ENCODE measurements at regions not wholly inside any gene's neighbourhood (a gene's known extent, or its start where the extent isn't known, plus 50 kb on each side); places are given as distances from the start of the nearest gene placed in this dataset.

- Histone ChIP-seq H3K36me3 (replicated peaks; ENCODE audit: low read depth, low read length) (no peaks in the 10 kb centered on the region), H3K9ac (ENCODE audit: low read length) (no peak overlapping the region), H3K79me2 (ENCODE audit: low read length) (no peaks in the 10 kb centered on the region), H3K9me3 (ENCODE audit: insufficient read depth, low read length) (no peaks in the 10 kb centered on the region), H2AFZ (ENCODE audit: low read depth, low read length) (no peak overlapping the region), H3K27me3 (ENCODE audit: low read depth, low read length) (peaks cover 32% of the 10 kb centered on the region; the same call in 1 of the 2 replicates), H3K4me3 (ENCODE audit: low read length) (no peak overlapping the region), H3K4me1 (ENCODE audit: low read length) (peaks cover 35% of the 10 kb centered on the region), H3K4me2 (ENCODE audit: low read length) (peak overlapping the region; percentile 85), H4K20me1 (ENCODE audit: insufficient read depth, low read length) (0 out of 2 replicates have a peak, but pooled peaks cover 3% of the 10 kb centered on the region), H3K27ac (ENCODE audit: low read length) (no peak overlapping the region)
- TF ChIP-seq CTCF (IDR thresholded peaks at IDR 0.05; ENCODE audit: low read depth, low read length) (no peak), EZH2phosphoT487 (IDR thresholded peaks at IDR 0.05; ENCODE audit: low read depth) (no peak)
These were observed 129.1 kb upstream of the LGALSL start for GRCh38 chr2:64324746-64325410.

DNA sequence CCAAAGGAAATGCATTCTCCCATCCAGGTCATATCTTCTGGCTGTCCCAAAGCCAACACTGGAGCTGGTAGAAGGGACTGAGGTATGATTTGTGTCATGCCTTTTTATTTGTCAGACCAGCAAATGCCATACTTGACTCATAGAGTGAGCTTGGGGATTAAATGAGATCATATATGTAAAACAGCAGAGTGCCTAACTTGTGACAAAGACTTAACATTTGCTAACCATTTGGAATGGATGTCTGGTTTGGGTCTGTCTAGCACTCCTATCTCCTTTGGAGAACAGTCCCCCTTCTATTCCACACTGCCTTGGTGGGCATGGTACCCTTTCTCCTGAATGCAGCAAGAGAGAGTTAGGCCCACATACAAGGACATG lies 128.5 kb upstream of the LGALSL start:
- Histone ChIP-seq H3K9me3 (ENCODE audit: insufficient read depth, low read length) (no peaks in the 10 kb centered on the region), H3K9ac (ENCODE audit: low read length) (0 out of 2 replicates have a peak overlapping the region, but pooled peaks have one; percentile 21), H2AFZ (ENCODE audit: low read depth, low read length) (no peak overlapping the region), H3K4me2 (ENCODE audit: low read length) (peak overlapping the region; percentile 85), H4K20me1 (ENCODE audit: insufficient read depth, low read length) (0 out of 2 replicates have a peak, but pooled peaks cover 3% of the 10 kb centered on the region), H3K27ac (ENCODE audit: low read length) (peak overlapping the region; percentile 53), H3K79me2 (ENCODE audit: low read length) (no peaks in the 10 kb centered on the region), H3K27me3 (ENCODE audit: low read depth, low read length) (peaks cover 37% of the 10 kb centered on the region; the same call in 1 of the 2 replicates), H3K36me3 (replicated peaks; ENCODE audit: low read depth, low read length) (no peaks in the 10 kb centered on the region), H3K4me3 (ENCODE audit: low read length) (peak overlapping the region; percentile 50), H3K4me1 (ENCODE audit: low read length) (peaks cover 35% of the 10 kb centered on the region)
- TF ChIP-seq CTCF (IDR thresholded peaks at IDR 0.05; ENCODE audit: low read depth, low read length) (no peak), EZH2phosphoT487 (IDR thresholded peaks at IDR 0.05; ENCODE audit: low read depth) (no peak)

GRCh38 chr2:64325852-64326577 lies 127.9 kb upstream of the LGALSL start:
- peaks cover 35% of the 10 kb centered on the region for H3K4me1 ChIP-seq (ENCODE audit: low read length)
- H4K20me1 ChIP-seq (ENCODE audit: insufficient read depth, low read length), result 0 out of 2 replicates have a peak, but pooled peaks cover 3% of the 10 kb centered on the region
- peak overlapping the region; percentile 68 for H3K4me3 ChIP-seq (ENCODE audit: low read length)
- peak overlapping the region; percentile 85 for H3K4me2 ChIP-seq (ENCODE audit: low read length)
- H2AFZ ChIP-seq (ENCODE audit: low read depth, low read length), result no peak overlapping the region
- H3K27ac ChIP-seq (ENCODE audit: low read length), result peak overlapping the region; percentile 53
- no peaks in the 10 kb centered on the region for H3K79me2 ChIP-seq (ENCODE audit: low read length)
- peak overlapping the region; percentile 21 for H3K9ac ChIP-seq (ENCODE audit: low read length)
- no peaks in the 10 kb centered on the region for H3K36me3 ChIP-seq (replicated peaks; ENCODE audit: low read depth, low read length)
- peaks cover 37% of the 10 kb centered on the region; the same call in 1 of the 2 replicates for H3K27me3 ChIP-seq (ENCODE audit: low read depth, low read length)
- TF ChIP-seq EZH2phosphoT487 (IDR thresholded peaks at IDR 0.05; ENCODE audit: low read depth) (no peak), CTCF (IDR thresholded peaks at IDR 0.05; ENCODE audit: low read depth, low read length) (0 out of 2 replicates have a peak, but pooled peaks have one; percentile 13)
- no peaks in the 10 kb centered on the region for H3K9me3 ChIP-seq (ENCODE audit: insufficient read depth, low read length)

GRCh38 chr2:64326578-64327050 lies 127.3 kb upstream of the LGALSL start:
- H3K4me3 ChIP-seq (ENCODE audit: low read length), result peak overlapping the region; percentile 68
- peaks cover 35% of the 10 kb centered on the region for H3K4me1 ChIP-seq (ENCODE audit: low read length)
- H3K36me3 ChIP-seq (replicated peaks; ENCODE audit: low read depth, low read length), result no peaks in the 10 kb centered on the region
- H3K9ac ChIP-seq (ENCODE audit: low read length), result peak overlapping the region; percentile 7
- 0 out of 2 replicates have a peak, but pooled peaks cover 3% of the 10 kb centered on the region for H4K20me1 ChIP-seq (ENCODE audit: insufficient read depth, low read length)
- H3K27ac ChIP-seq (ENCODE audit: low read length), result no peak overlapping the region
- no peaks in the 10 kb centered on the region for H3K9me3 ChIP-seq (ENCODE audit: insufficient read depth, low read length)
- no peak for TF ChIP-seq EZH2phosphoT487 (IDR thresholded peaks at IDR 0.05; ENCODE audit: low read depth)
- TF ChIP-seq CTCF (IDR thresholded peaks at IDR 0.05; ENCODE audit: low read depth, low read length), result no peak
- H3K27me3 ChIP-seq (ENCODE audit: low read depth, low read length), result peaks cover 37% of the 10 kb centered on the region; the same call in 1 of the 2 replicates
- peak overlapping the region; percentile 85 for H3K4me2 ChIP-seq (ENCODE audit: low read length)
- no peak overlapping the region for H2AFZ ChIP-seq (ENCODE audit: low read depth, low read length)
- H3K79me2 ChIP-seq (ENCODE audit: low read length), result no peaks in the 10 kb centered on the region

Data from OCI-LY3 (cell line).